Glutamatergic neuron (in vitro differentiated cells): ENCODE measurements at regions not wholly inside any gene's neighbourhood (a gene's known extent, or its start where the extent isn't known, plus 50 kb on each side); places are given as distances from the start of the nearest gene placed in this dataset.

Experiments used
- DNase-seq: peaks from one replicate; pipeline ENCODE4 v3.0.0; 2022
- H3K27ac Mint-ChIP-seq: one replicate; pipeline ENCODE4 v1.8.0; 2020; ENCODE audit warnings: mild to moderate bottlenecking, mixed read lengths, inconsistent platforms; ENCODE audit not compliant: unreplicated experiment
- H3K27me3 Mint-ChIP-seq: one replicate; pipeline ENCODE4 v1.8.0; 2020; ENCODE audit warnings: mild to moderate bottlenecking, moderate library complexity, mixed read lengths, inconsistent platforms; ENCODE audit not compliant: unreplicated experiment
- H3K36me3 Mint-ChIP-seq: one replicate; pipeline ENCODE4 v1.8.0; 2020; ENCODE audit warnings: mild to moderate bottlenecking, mixed read lengths, inconsistent platforms; ENCODE audit not compliant: unreplicated experiment
- H3K4me1 Mint-ChIP-seq: one replicate; pipeline ENCODE4 v1.8.0; 2020; ENCODE audit warnings: mild to moderate bottlenecking, low read depth, mixed read lengths, inconsistent platforms; ENCODE audit not compliant: unreplicated experiment
- H3K4me3 Mint-ChIP-seq: one replicate; pipeline ENCODE4 v1.8.0; 2020; ENCODE audit warnings: mild to moderate bottlenecking, mixed read lengths, inconsistent platforms; ENCODE audit not compliant: unreplicated experiment
- H3K9me3 Mint-ChIP-seq: one replicate; pipeline ENCODE4 v1.8.0; 2020; ENCODE audit warnings: mild to moderate bottlenecking, moderate library complexity, mixed read lengths, inconsistent platforms; ENCODE audit not compliant: unreplicated experiment
- TF ChIP-seq, protein P1 (sequence below): fragments of 200-600 bp; sonication (generic); IDR thresholded peaks from one replicate; pipeline ENCODE4 v1.5.0; 2021; ENCODE audit not compliant: partially characterized antibody, unreplicated experiment

DNA sequence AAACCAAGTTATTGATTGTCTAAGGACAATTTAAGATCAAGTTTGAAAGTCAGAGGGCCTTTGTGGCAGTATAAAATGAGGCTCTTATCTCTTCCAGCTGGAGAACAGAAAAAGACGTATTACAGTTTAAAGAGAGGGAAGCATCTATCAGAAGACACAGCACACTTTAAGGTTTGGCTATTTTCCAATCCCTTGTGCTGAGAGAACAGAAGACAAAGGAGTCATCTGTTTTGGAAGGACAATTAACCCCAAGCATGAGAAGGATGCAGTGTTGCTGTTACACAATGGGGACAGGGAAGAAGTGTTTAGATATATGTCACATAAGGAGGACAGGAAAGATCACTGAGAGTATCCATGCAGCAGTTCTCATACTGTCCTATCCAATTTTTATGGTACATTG is 1224.2 kb upstream of the SORCS1 start:
- Mint-ChIP-seq H3K4me1 (no peaks in the 10 kb centered on the region), H3K36me3 (no peaks in the 10 kb centered on the region), H3K27ac (no peak overlapping the region), H3K4me3 (no peak overlapping the region), H3K9me3 (no peaks in the 10 kb centered on the region), H3K27me3 (no peaks in the 10 kb centered on the region)
- TF ChIP-seq, protein P1, sequence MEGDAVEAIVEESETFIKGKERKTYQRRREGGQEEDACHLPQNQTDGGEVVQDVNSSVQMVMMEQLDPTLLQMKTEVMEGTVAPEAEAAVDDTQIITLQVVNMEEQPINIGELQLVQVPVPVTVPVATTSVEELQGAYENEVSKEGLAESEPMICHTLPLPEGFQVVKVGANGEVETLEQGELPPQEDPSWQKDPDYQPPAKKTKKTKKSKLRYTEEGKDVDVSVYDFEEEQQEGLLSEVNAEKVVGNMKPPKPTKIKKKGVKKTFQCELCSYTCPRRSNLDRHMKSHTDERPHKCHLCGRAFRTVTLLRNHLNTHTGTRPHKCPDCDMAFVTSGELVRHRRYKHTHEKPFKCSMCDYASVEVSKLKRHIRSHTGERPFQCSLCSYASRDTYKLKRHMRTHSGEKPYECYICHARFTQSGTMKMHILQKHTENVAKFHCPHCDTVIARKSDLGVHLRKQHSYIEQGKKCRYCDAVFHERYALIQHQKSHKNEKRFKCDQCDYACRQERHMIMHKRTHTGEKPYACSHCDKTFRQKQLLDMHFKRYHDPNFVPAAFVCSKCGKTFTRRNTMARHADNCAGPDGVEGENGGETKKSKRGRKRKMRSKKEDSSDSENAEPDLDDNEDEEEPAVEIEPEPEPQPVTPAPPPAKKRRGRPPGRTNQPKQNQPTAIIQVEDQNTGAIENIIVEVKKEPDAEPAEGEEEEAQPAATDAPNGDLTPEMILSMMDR: no peak
- DNase-seq: no peak

GRCh38 chr10:108385963-108386362 is 1221.5 kb upstream of the SORCS1 start:
- Mint-ChIP-seq H3K4me1 (no peaks in the 10 kb centered on the region), H3K4me3 (no peak overlapping the region), H3K27ac (no peak overlapping the region), H3K36me3 (no peaks in the 10 kb centered on the region), H3K9me3 (no peaks in the 10 kb centered on the region), H3K27me3 (no peaks in the 10 kb centered on the region)
- no peak for DNase-seq
- TF ChIP-seq, protein P1: no peak

- H3K27me3 Mint-ChIP-seq: no peaks in the 10 kb centered on the region
- no peak overlapping the region for H3K27ac Mint-ChIP-seq
- TF ChIP-seq, protein P1: no peak
- no peak overlapping the region for H3K4me3 Mint-ChIP-seq
- H3K9me3 Mint-ChIP-seq: no peaks in the 10 kb centered on the region
- no peak for DNase-seq
- no peaks in the 10 kb centered on the region for H3K4me1 Mint-ChIP-seq
- no peaks in the 10 kb centered on the region for H3K36me3 Mint-ChIP-seq
These were observed 1219.9 kb upstream of the SORCS1 start for GRCh38 chr10:108384378-108384777.

DNA sequence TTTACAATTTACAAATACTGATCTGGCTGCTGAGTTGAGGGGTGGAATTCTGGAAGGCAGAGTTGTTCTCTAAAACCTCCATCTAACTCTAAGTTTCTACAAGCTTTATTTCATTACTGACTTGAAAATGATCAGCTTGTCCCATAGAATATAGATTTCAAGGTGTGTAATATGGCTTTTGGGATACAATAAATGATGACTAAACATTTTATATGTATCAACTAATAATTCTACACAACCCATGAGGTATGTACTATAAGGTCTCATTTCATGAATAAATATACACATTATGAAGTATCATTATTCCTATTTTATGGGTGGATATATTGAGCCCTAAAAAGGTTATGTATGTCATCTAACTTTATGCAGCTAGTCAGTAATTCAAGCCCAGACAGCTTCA is 1214.3 kb upstream of the SORCS1 start:
- Mint-ChIP-seq H3K4me1 (no peaks in the 10 kb centered on the region), H3K36me3 (no peaks in the 10 kb centered on the region), H3K9me3 (no peaks in the 10 kb centered on the region), H3K27me3 (no peaks in the 10 kb centered on the region), H3K4me3 (no peak overlapping the region), H3K27ac (no peak overlapping the region)
- TF ChIP-seq, protein P1: no peak
- DNase-seq: no peak

DNA sequence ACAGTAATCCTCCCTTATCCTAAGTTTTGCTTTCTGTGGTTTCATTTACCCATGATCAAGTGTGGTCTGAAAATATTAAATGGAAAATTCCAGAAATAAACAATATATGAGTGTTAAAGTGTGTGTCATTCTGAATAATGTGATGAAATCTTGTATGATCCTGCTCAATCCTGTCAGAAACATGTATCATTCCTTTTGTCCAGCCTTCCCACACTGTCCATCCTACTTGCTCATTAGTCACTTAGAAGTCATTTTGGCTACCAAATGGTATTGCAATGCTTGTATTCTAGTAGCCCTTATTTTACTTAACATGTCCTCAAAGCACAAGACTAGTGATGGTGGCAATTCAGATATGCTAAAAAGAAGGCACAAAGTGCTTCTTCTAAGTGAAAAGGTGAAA is 1211.2 kb upstream of the SORCS1 start:
- no peak overlapping the region for H3K4me3 Mint-ChIP-seq
- H3K36me3 Mint-ChIP-seq: no peaks in the 10 kb centered on the region
- no peaks in the 10 kb centered on the region for H3K27me3 Mint-ChIP-seq
- H3K4me1 Mint-ChIP-seq: no peaks in the 10 kb centered on the region
- H3K27ac Mint-ChIP-seq: no peak overlapping the region
- no peak for DNase-seq
- TF ChIP-seq, protein P1: no peak
- no peaks in the 10 kb centered on the region for H3K9me3 Mint-ChIP-seq
